ENCODE measurements at regions not wholly inside any gene's neighbourhood (a gene's known extent, or its start where the extent isn't known, plus 50 kb on each side); places are given as distances from the start of the nearest gene placed in this dataset.
"Not testable (repeated sequence)": the region's sequence is repeated elsewhere in the genome, so short reads cannot be mapped to it uniquely, and the experiment has no call there.

GRCh38 chr14:40345334-40345733 lies 913.1 kb upstream of the FBXO33 start:
- no peak for DNase-seq

GRCh38 chr14:40340708-40341107 lies 908.5 kb upstream of the FBXO33 start:
- DNase-seq = no peak

GRCh38 chr14:40336846-40337245 lies 904.6 kb upstream of the FBXO33 start:
- no peak for DNase-seq

GRCh38 chr14:40326519-40326918 lies 894.3 kb upstream of the FBXO33 start:
- not testable (repeated sequence) for DNase-seq

GRCh38 chr14:40318211-40318719 lies 886.0 kb upstream of the FBXO33 start:
- no peak for DNase-seq

- no peak for DNase-seq
Measured at GRCh38 chr14:40317690-40318089, 885.5 kb upstream of the FBXO33 start.

- no peak for DNase-seq
Measured at GRCh38 chr14:40312296-40312695, 880.1 kb upstream of the FBXO33 start.

GRCh38 chr14:40309124-40309523 lies 876.9 kb upstream of the FBXO33 start:
- no peak for DNase-seq

GRCh38 chr14:40308240-40308639 lies 876.0 kb upstream of the FBXO33 start:
- no peak for DNase-seq

- DNase-seq = no peak
Measured at GRCh38 chr14:40296821-40297220, 864.6 kb upstream of the FBXO33 start.

- DNase-seq = no peak
Measured at GRCh38 chr14:40292664-40293063, 860.4 kb upstream of the FBXO33 start.

- DNase-seq = no peak
Measured at GRCh38 chr14:40282196-40282595, 850.0 kb upstream of the FBXO33 start.

- DNase-seq = no peak
Measured at GRCh38 chr14:40280652-40281051, 848.4 kb upstream of the FBXO33 start.

- DNase-seq = no peak
Measured at GRCh38 chr14:40273417-40273816, 841.2 kb upstream of the FBXO33 start.

GRCh38 chr14:40271480-40271879 lies 839.2 kb upstream of the FBXO33 start:
- DNase-seq = no peak

- peak; percentile 15 for DNase-seq
Measured at GRCh38 chr14:40269436-40269835, 837.2 kb upstream of the FBXO33 start.

GRCh38 chr14:40268236-40268635 lies 836.0 kb upstream of the FBXO33 start:
- no peak for DNase-seq

GRCh38 chr14:40265096-40265495 lies 832.9 kb upstream of the FBXO33 start:
- DNase-seq = no peak

GRCh38 chr14:40252817-40253447 lies 820.7 kb upstream of the FBXO33 start:
- DNase-seq = no peak

GRCh38 chr14:40248671-40249070 lies 816.4 kb upstream of the FBXO33 start:
- no peak for DNase-seq

- no peak for DNase-seq
Measured at GRCh38 chr14:40240245-40240859, 808.1 kb upstream of the FBXO33 start.

- DNase-seq = no peak
Measured at GRCh38 chr14:40232302-40232701, 800.1 kb upstream of the FBXO33 start.

GRCh38 chr14:40229676-40230075 lies 797.4 kb upstream of the FBXO33 start:
- no peak for DNase-seq

- DNase-seq = no peak
Measured at GRCh38 chr14:40222996-40223395, 790.8 kb upstream of the FBXO33 start.

GRCh38 chr14:40221428-40221827 lies 789.2 kb upstream of the FBXO33 start:
- no peak for DNase-seq

All from NCI-H2227 treated with DMSO at 0.1 percent for 48 hours (cell line).